ENCODE measurements at regions not wholly inside any gene's neighbourhood (a gene's known extent, or its start where the extent isn't known, plus 50 kb on each side); places are given as distances from the start of the nearest gene placed in this dataset.

DNA sequence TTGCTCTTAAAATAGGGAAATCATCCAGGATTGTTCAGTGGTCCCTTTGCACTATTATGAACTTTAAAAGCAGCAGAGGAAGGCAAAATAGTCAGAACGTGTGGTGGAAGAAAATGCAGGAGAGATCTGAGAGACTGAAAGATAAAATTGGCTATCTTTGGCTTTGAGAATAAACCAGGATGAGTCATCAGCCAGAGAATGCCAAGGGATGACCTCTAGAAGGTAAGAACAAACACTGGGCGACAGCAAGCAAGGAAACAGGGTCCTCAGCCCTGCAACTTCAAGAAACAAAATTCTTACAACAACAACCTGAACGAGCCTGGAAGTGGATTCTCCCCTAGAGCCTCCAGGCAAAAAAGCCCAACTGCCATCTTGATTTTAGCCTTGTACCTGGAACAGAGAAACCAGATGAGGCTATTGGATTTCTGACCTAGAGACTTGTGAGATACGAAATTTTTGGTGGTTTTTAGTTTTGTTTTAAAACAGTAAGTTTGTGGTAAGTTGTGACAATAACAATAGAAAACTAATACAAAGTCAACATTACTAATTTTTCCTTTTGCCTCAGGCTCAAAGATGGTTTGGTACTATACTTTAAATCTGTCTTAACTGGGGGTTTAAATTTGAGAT is 130.2 kb upstream of the CNTNAP2 start:
- ChIA-PET POLR2A (no interaction called here), CTCF (no interaction called here)
- TF ChIP-seq, protein P1, sequence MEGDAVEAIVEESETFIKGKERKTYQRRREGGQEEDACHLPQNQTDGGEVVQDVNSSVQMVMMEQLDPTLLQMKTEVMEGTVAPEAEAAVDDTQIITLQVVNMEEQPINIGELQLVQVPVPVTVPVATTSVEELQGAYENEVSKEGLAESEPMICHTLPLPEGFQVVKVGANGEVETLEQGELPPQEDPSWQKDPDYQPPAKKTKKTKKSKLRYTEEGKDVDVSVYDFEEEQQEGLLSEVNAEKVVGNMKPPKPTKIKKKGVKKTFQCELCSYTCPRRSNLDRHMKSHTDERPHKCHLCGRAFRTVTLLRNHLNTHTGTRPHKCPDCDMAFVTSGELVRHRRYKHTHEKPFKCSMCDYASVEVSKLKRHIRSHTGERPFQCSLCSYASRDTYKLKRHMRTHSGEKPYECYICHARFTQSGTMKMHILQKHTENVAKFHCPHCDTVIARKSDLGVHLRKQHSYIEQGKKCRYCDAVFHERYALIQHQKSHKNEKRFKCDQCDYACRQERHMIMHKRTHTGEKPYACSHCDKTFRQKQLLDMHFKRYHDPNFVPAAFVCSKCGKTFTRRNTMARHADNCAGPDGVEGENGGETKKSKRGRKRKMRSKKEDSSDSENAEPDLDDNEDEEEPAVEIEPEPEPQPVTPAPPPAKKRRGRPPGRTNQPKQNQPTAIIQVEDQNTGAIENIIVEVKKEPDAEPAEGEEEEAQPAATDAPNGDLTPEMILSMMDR (IDR thresholded peaks at IDR 0.05; ENCODE audit: control extremely low read depth, extremely low read depth, low read depth, missing control alignments), result no peak
- DNase-seq (ENCODE audit: extremely low spot score), result no peak

DNA sequence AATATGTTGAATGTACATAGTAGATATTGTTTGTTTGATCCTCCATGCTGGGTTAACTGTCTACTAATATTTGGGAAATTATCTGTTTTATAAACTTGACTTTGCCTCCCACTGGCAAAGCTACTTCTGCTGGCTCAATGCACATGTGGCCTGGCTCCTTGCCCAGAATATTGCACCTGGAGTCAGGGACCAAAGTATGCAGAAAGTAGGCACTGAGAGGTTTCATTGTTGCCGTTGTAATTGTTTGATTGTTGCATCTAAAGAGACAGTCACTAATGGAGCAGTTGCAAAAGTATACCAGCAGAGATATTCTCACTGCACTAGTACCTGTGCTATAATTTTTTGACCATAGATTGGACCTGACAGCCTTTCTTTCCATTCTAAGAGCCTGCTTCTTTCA is 137.8 kb upstream of the CNTNAP2 start:
- CTCF ChIA-PET, result interaction anchor here (1.4 kb wide), 1 partner anchor 12 kb away, joined by 3 read pairs; no protein-coding TSS in a partner anchor
- no peak for DNase-seq (ENCODE audit: extremely low spot score)
- POLR2A ChIA-PET, result no interaction called here
- TF ChIP-seq, protein P1 (IDR thresholded peaks at IDR 0.05; ENCODE audit: control extremely low read depth, extremely low read depth, low read depth, missing control alignments), result no peak

DNA sequence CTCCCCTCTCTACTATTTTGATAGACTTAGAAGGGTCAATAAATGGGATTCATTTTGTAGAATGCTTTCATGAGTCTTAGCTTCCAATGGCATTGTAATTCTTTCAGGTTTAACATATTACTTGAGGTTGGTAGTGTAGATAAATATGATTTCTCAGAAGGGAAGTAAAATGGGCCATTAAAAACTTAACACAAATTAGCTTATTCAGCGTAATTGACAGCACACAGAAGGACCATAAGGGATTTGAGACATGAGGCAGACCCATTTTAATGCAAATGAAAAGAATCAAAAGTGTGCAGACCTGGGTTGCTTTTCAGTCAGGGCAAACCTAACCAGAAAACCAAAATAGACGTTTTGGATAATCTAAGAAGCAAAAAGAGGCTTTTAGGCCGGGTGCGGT is 156.6 kb upstream of the CNTNAP2 start:
- DNase-seq (ENCODE audit: extremely low spot score), result no peak
- ChIA-PET POLR2A (no interaction called here), CTCF (no interaction called here)
- TF ChIP-seq, protein P1 (IDR thresholded peaks at IDR 0.05; ENCODE audit: control extremely low read depth, extremely low read depth, low read depth, missing control alignments), result no peak

DNA sequence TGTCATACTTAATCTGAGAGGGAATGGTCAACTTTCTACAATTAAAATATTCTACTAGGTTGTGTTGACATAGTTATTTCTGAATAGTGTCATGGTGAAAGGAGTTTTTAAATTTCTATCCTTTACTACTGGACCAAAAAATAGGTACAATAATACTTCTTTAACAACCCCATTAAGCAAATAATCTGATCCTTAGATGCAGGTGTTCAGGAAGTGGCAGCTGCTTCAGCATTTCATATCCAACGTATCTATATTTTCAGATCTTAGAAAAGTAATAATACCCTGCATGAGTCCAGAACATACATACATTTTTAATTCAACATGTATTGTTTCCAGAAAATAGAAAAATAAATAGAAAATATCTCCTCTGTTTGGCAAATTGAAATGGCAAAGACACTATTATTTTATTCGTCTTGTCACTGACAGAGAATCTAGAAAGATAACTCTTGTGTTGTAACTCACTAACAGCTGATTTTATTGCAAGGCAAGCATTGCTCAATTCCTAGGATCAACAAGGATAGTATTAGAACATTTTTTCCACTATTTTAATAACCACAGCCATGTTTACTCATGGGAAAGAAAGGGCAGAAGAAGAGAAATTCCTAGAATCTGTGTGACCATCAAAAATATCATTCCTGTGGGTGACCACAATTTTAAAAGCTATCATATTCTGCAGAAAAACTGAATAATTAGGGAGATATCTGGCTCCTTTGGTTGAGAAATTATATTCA is 159.3 kb upstream of the CNTNAP2 start:
- CTCF ChIA-PET, result no interaction called here
- TF ChIP-seq, protein P1 (IDR thresholded peaks at IDR 0.05; ENCODE audit: control extremely low read depth, extremely low read depth, low read depth, missing control alignments), result no peak
- POLR2A ChIA-PET, result no interaction called here
- no peak for DNase-seq (ENCODE audit: extremely low spot score)

DNA sequence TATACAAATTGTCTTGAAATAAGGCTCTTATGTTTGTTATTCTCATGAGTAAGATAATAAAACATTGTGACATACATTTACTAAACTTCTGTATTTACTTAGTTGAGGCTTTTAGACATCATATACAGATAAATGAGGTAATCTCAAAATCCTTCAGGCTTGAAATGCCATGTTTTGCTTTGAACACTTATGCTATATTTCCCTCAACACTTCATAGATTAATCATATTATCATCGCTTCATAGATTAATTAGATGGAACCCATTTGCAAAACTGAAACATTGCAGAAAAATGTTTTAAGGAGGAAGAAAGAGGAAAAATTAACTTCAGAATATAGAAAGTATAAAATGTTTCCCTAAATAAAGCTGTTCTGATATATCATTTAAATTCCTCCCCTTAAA is 165.0 kb upstream of the CNTNAP2 start:
- POLR2A ChIA-PET, result no interaction called here

DNA sequence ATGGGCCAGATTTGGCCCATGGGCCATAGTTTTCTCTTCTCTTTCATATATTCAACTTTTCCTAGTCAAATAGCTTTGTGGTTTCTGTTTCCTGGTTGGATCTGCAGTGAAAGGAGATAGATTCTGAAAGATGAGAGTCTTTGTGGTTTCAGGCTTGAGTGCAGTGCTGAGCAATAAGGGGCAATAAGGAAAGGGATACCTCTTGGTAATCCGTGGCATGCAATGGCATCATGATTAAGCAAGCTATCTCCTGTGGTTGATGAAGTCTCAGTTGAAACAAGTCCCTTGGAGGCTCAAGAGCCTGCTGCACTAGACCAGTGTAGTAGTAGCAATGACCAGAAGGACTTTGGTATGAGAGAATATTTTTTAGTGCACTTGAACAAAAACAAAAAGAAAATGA is 187.7 kb upstream of the CNTNAP2 start:
- no peak for DNase-seq (ENCODE audit: extremely low spot score)
- CTCF ChIA-PET, result interaction anchor here (2.0 kb wide), 1 partner anchor 16 kb away, joined by 6 read pairs; no protein-coding TSS in a partner anchor
- POLR2A ChIA-PET, result no interaction called here
- TF ChIP-seq, protein P1 (IDR thresholded peaks at IDR 0.05; ENCODE audit: control extremely low read depth, extremely low read depth, low read depth, missing control alignments), result no peak

More for the DNA sequence above, 165.0 kb upstream of the CNTNAP2 start:
- TF ChIP-seq, protein P1 (IDR thresholded peaks at IDR 0.05; ENCODE audit: control extremely low read depth, extremely low read depth, low read depth, missing control alignments), result no peak
- no peak for DNase-seq (ENCODE audit: extremely low spot score)
- CTCF ChIA-PET, result no interaction called here

All from GM10248 (cell line).